Endothelial cell of umbilical vein (primary cell): ENCODE measurements at regions not wholly inside any gene's neighbourhood (a gene's known extent, or its start where the extent isn't known, plus 50 kb on each side); places are given as distances from the start of the nearest gene placed in this dataset.

Experiments
- CTCF ChIP-seq, 2 donors: IDR thresholded peaks; 1 replicate in 1 of 2; 2 replicates in 1 of 2; pipeline ENCODE4 v1.5.1; 2011; ENCODE audit warnings: low read length in 2 of 2, mild to moderate bottlenecking in 2 of 2, moderate library complexity in 2 of 2, control low read depth in 1 of 2, inconsistent platforms in 1 of 2, low read depth in 1 of 2; ENCODE audit not compliant: insufficient read depth in 1 of 2; ENCODE audit errors: extremely low read depth in 1 of 2
- EZH2 ChIP-seq: IDR thresholded peaks from 2 replicates; pipeline ENCODE4 v1.6.1; 2012; ENCODE audit warnings: borderline replicate concordance, low read depth, mild to moderate bottlenecking, moderate library complexity, low read length, inconsistent platforms; ENCODE audit not compliant: severe bottlenecking
- JUN ChIP-seq: IDR thresholded peaks from 2 replicates; pipeline ENCODE4 v1.6.1; 2011; ENCODE audit warnings: borderline replicate concordance, low read depth; ENCODE audit not compliant: insufficient read length, insufficient read depth
- MAX ChIP-seq: IDR thresholded peaks from 2 replicates; pipeline ENCODE4 v1.6.1; 2011; ENCODE audit not compliant: insufficient read depth, insufficient read length
- MYC ChIP-seq: IDR thresholded peaks from one replicate; pipeline ENCODE4 v1.6.1; 2011; ENCODE audit warnings: mild to moderate bottlenecking, low read depth, low read length
- POLR2A ChIP-seq: IDR thresholded peaks from 2 replicates; pipeline ENCODE4 v1.6.1; 2012; ENCODE audit warnings: low read depth, mild to moderate bottlenecking, control low read depth, low read length
- POLR2AphosphoS5 ChIP-seq: IDR thresholded peaks from 2 replicates; pipeline ENCODE4 v1.6.1; 2012; ENCODE audit warnings: low read depth, mild to moderate bottlenecking, control low read depth, low read length, moderate library complexity; ENCODE audit not compliant: insufficient read depth

GRCh38 chr9:84573083-84573482, 96.4 kb upstream of the NTRK2 start:
- no peak for TF ChIP-seq POLR2AphosphoS5
- TF ChIP-seq CTCF (IDR thresholded peaks at IDR 0.05; ENCODE audit: extremely low read depth in 1 of 2, insufficient read depth in 1 of 2, low read depth in 1 of 2, low read length in 2 of 2), result no peak
- TF ChIP-seq POLR2A, result no peak
- no peak for TF ChIP-seq EZH2
- TF ChIP-seq MAX, result no peak
- no peak for TF ChIP-seq JUN
- no peak for TF ChIP-seq MYC
